IMR-90 (cell line): ENCODE measurements at regions not wholly inside any gene's neighbourhood (a gene's known extent, or its start where the extent isn't known, plus 50 kb on each side); places are given as distances from the start of the nearest gene placed in this dataset.

Source experiments
- BHLHE40 ChIP-seq: fragments of 150-350 bp; IDR thresholded peaks from 2 replicates; pipeline ENCODE4 v1.6.1; 2016; ENCODE audit warnings: mild to moderate bottlenecking, low read depth, low read length
- CEBPB ChIP-seq: IDR thresholded peaks from 2 replicates; pipeline ENCODE4 v1.6.1; 2012; ENCODE audit warnings: low read depth, low read length, improper control_type of control experiment
- CHD1 ChIP-seq: IDR thresholded peaks from 2 replicates; pipeline ENCODE4 v1.6.1; 2012; ENCODE audit warnings: low read depth, low read length, improper control_type of control experiment
- CTCF ChIP-seq: conservative IDR thresholded peaks from 2 replicates; pipeline ENCODE4 v1.5.1; 2012; ENCODE audit warnings: mild to moderate bottlenecking, low read depth, low read length, improper control_type of control experiment
- ELK1 ChIP-seq: fragments of 150-350 bp; IDR thresholded peaks from 2 replicates; pipeline ENCODE4 v1.6.1; 2016; ENCODE audit warnings: low read depth, mild to moderate bottlenecking, low read length, moderate library complexity, borderline replicate concordance
- MAFK ChIP-seq: IDR thresholded peaks from 2 replicates; pipeline ENCODE4 v1.6.1; 2012; ENCODE audit warnings: low read depth, low read length, improper control_type of control experiment
- MAZ ChIP-seq: IDR thresholded peaks from 2 replicates; pipeline ENCODE4 v1.6.1; 2012; ENCODE audit warnings: low read depth, mild to moderate bottlenecking, low read length, improper control_type of control experiment, moderate library complexity, borderline replicate concordance
- MXI1 ChIP-seq: IDR thresholded peaks from 2 replicates; pipeline ENCODE4 v1.6.1; 2012; ENCODE audit warnings: low read depth, mild to moderate bottlenecking, low read length, moderate library complexity, borderline replicate concordance
- POLR2A ChIP-seq: IDR thresholded peaks from 2 replicates; pipeline ENCODE4 v1.6.1; 2012; ENCODE audit warnings: mild to moderate bottlenecking, low read depth, low read length
- RAD21 ChIP-seq: IDR thresholded peaks from 2 replicates; pipeline ENCODE4 v1.6.1; 2012; ENCODE audit warnings: low read length, improper control_type of control experiment
- RFX5 ChIP-seq: IDR thresholded peaks from 2 replicates; pipeline ENCODE4 v1.8.0; 2012; ENCODE audit warnings: low read depth, mild to moderate bottlenecking, low read length, moderate library complexity
- SMC3 ChIP-seq: fragments of 150-350 bp; IDR thresholded peaks from 2 replicates; pipeline ENCODE4 v1.6.1; 2016; ENCODE audit warnings: low read depth, mild to moderate bottlenecking, antibody characterized with exemption, low read length, moderate library complexity

GRCh38 chr3:67995206-67995605 lies 340.8 kb upstream of the SUCLG2 start:
- TF ChIP-seq CTCF (no peak), CEBPB (no peak), RAD21 (no peak), RFX5 (no peak), BHLHE40 (no peak), POLR2A (no peak), MXI1 (no peak), MAFK (no peak), SMC3 (no peak), CHD1 (no peak), MAZ (no peak), ELK1 (no peak)
